KOPT-K1 (cell line): ENCODE measurements at regions not wholly inside any gene's neighbourhood (a gene's known extent, or its start where the extent isn't known, plus 50 kb on each side); places are given as distances from the start of the nearest gene placed in this dataset.
"Not testable (repeated sequence)": the region's sequence is repeated elsewhere in the genome, so short reads cannot be mapped to it uniquely, and the experiment has no call there.

Source experiments
- H3K27ac ChIP-seq: fragments of 200-600 bp; sonication (generic); 2 replicates; pipeline ENCODE4 v1.5.1; 2016; ENCODE audit warnings: antibody characterized with exemption, mild to moderate bottlenecking, low read depth, low read length; ENCODE audit not compliant: poor library complexity, severe bottlenecking
- H3K36me3 ChIP-seq: fragments of 200-600 bp; sonication (generic); 2 replicates; pipeline ENCODE4 v1.5.1; 2017; ENCODE audit warnings: antibody characterized with exemption, mild to moderate bottlenecking, low read length, moderate library complexity; ENCODE audit not compliant: insufficient read depth
- H3K9me3 ChIP-seq: fragments of 200-600 bp; sonication (generic); 2 replicates; pipeline ENCODE4 v1.5.1; 2017; ENCODE audit warnings: antibody characterized with exemption, low read length, mild to moderate bottlenecking; ENCODE audit not compliant: insufficient read depth, poor library complexity, severe bottlenecking

DNA sequence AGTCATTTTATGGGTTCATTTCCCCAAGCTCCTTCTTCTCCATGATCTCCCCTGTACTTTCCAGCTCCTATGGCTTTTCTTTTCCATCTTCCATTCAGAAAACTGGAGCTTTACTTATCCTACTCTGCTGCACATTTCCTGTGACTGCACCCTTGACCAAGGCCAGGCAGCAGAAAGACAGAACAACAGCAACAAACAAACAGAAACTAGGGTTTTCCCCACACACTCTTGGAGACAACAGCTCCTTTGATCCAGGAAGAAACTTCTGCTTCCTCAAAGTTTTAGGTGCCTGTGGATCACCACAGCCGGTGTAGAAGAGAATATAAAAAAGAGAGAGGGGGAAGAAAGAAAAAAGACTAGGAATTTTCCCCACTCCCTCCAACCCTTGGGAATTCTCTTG, 342.3 kb upstream of the CFAP20DC start:
- Histone ChIP-seq H3K9me3 (no peaks in the 10 kb centered on the region), H3K36me3 (no peaks in the 10 kb centered on the region), H3K27ac (no peak overlapping the region)

DNA sequence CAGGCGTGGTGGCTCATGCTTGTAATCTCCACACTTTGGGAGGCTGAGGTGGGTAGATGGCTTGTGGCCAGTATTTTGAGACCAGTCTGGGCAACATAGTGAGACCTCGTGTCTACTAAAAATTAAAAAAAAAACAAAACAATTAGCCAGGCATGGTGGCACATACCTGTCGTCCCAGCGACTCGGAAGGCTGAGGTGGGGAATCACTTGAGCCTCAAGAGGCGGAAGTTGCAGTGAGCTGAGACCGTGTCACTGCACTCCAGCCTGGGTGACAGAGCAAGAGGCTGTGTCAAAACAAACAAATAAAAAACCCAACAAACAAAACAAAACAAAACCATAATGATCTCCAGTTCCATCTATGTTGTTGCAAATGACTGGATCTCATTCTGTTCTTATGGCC, 341.3 kb upstream of the CFAP20DC start:
- Histone ChIP-seq H3K9me3 (no peaks in the 10 kb centered on the region), H3K36me3 (no peaks in the 10 kb centered on the region), H3K27ac (no peak overlapping the region)

DNA sequence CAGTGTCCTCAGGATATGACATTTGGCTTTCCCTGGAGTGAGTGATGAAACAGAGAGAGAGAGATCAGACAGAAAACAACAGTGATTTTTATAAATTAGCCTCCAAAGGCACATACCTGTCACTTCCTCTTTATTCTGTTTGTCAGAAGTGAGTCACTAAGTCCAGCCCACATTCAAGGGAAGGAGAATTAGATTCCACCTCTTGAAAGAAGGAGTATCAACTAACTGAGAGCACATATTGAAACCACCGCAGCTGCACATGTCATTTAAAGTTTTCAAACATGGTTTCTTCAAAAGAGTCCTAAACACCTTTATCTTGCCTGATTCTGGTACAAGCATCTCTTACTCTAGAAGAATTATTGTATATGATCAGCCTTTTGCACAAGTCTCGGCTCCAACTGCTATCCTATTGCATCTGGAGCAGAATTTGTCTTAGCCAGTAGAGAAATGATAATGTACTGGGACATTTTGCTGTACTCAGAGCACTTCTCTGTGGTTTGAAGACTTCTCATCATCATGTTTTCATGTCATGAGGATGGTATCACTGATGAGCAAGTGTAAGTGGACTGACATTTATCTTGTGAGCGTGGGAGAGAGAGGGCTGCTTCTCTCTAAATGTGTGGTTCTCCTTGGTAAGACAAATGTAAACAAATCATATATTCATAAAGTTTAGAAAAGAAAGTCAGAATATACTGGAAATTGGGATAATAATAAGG, 338.9 kb upstream of the CFAP20DC start:
- Histone ChIP-seq H3K9me3 (no peaks in the 10 kb centered on the region), H3K36me3 (no peaks in the 10 kb centered on the region), H3K27ac (no peak overlapping the region)

DNA sequence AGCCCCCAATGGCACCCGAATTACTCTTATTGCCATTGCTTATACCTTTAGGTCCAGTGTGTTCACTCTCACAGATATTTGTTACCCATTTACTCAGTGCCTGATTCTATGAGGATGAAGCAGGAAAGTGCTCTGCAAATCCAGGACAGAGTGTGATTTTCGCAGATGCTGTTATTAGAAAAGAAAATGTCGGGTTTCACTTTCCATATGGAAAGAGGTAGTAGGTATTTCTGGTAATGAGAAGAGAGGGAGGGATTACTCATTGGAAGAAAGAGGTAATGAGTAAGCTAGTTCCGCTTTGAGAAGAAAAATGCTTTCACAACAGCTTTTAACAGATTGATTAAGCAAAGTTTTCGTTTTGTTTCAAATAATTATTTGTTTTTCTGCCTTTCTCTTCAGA, 336.3 kb upstream of the CFAP20DC start:
- Histone ChIP-seq H3K9me3 (no peaks in the 10 kb centered on the region), H3K27ac (no peak overlapping the region)

DNA sequence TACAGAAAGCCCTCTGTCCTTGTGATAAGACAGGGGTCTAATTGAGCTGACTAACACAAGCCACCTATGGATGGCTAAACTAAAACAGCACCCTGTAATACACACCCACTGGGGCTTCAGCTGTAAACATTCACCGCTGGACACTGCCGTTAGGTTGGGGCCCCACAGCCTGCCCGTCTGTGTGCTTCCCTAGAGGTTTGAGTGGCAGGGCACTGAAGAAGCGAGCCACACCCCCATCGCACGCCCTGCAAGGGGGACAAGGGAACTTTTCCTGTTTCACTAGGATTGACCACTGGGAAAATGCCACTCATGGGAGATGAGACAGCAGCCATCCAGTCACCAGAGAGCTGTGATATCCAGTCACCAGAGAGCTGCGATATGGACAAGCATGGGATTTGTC, 335.7 kb upstream of the CFAP20DC start:
- Histone ChIP-seq H3K27ac (no peak overlapping the region), H3K9me3 (no peaks in the 10 kb centered on the region), H3K36me3 (no peaks in the 10 kb centered on the region)

More for the DNA sequence above, 336.3 kb upstream of the CFAP20DC start:
- no peaks in the 10 kb centered on the region for H3K36me3 ChIP-seq

DNA sequence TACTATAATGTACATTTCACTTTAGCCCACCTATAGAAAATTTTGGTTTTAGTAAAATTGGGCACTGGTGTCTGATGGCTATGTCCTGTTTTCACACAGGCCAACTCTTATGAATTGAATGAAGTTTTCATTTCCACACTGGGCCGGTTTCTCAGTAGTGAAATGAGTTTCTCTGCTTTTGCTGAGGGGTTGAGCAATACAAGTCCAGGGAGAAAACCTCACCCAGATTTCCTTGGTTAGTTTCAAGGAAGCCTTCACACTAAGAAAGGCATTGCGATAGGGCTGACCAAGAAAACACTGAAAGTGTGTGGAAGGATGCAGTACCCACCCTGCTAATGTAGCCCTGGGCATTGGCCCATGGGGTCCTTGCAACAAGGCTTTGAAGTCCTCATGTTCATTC, 331.5 kb upstream of the CFAP20DC start:
- Histone ChIP-seq H3K27ac (no peak overlapping the region), H3K9me3 (no peaks in the 10 kb centered on the region), H3K36me3 (no peaks in the 10 kb centered on the region)

DNA sequence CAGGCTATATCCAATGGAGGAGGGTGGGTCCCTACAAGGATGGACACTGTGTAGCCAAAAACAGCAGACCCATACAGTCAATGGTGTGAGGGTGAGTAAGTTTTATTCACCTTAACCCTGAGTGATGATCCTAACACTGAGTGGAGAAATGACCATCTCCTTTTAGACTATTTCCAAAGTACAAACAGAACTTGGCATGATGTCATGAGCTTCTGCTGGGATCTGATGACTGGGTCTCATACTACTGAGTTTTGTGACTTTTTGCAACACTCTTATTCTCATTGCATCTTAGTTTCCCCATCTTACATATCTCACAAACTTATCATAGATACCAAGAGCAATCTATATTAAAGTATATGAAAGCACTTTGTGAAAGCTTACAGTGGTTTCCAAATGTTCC, 330.3 kb upstream of the CFAP20DC start:
- no peaks in the 10 kb centered on the region for H3K9me3 ChIP-seq

DNA sequence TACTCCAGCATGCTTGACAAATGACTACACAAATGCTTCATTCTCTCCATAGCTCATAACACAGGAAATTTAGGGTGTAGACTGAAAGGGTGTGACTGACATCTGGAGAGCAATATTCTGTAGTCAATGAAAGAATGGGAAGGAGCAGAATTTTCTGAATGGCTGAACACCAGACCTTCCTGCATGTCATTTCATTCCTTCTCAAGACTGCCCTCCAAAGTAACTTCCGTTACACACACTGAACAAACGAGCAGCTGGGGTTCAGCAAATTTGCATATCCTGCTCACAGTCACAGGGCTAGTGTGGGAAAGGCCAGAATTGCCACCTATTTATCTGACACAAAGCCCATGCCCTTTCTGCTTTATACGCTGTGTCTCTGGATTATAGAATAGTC, 325.0 kb upstream of the CFAP20DC start:
- no peaks in the 10 kb centered on the region for H3K9me3 ChIP-seq
- H3K36me3 ChIP-seq: no peaks in the 10 kb centered on the region
- H3K27ac ChIP-seq: no peak overlapping the region

More for the DNA sequence above, 330.3 kb upstream of the CFAP20DC start:
- Histone ChIP-seq H3K36me3 (no peaks in the 10 kb centered on the region), H3K27ac (no peak overlapping the region)

DNA sequence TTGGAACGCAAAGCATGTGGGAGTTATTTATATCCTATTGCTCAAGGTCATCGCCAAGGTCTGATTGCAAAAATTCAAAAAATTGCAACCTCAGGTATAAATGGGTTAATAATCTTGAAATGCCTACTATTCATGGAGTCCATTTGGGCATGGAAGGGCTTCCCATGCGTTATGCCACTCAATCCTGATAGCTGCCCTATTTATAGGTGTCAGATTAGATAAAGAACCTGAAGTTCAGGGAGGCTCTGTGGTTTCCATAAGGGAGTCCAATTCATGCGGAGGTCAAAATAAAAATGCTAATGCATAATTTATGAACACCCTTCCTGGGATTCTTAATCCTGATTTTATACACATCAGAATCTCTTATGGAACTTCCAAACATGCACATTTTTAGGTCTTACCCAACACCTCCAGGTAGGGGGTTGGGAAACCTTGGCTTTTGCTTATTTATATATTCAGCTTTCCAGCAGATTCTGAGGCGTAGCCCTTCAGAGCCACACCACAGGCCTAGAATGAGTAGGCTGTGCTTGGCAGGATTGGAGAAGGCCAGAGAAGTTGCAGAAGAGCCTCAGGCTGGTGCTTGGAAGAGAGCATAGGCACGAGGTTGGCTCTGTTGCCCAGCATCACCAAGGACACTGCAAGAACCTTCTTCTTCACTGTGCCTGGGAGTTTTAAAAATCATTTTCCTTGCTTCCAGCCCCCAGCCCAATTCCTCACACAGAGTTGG, 324.4 kb upstream of the CFAP20DC start:
- Histone ChIP-seq H3K9me3 (no peaks in the 10 kb centered on the region), H3K27ac (no peak overlapping the region), H3K36me3 (no peaks in the 10 kb centered on the region)

DNA sequence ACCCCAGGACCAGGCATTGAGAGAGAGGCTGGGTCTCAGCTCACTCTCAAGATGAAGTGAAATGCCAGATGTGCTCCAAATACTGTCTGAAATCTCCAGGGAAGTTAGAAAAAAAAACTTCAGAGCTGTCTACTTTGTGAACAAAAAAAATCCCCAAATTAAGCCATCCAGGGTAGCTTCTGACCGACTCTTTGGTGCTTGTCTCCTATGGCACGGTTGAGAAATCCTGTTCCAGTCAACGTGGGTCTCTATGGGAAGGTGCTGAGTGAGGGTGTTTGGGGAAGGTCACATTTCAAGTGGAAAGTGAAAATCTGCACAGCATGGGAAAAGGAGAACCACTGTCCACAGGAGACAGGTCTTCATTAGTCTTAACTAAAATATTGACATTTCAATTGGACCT, 322.5 kb upstream of the CFAP20DC start:
- Histone ChIP-seq H3K36me3 (no peaks in the 10 kb centered on the region), H3K9me3 (no peaks in the 10 kb centered on the region), H3K27ac (no peak overlapping the region)

DNA sequence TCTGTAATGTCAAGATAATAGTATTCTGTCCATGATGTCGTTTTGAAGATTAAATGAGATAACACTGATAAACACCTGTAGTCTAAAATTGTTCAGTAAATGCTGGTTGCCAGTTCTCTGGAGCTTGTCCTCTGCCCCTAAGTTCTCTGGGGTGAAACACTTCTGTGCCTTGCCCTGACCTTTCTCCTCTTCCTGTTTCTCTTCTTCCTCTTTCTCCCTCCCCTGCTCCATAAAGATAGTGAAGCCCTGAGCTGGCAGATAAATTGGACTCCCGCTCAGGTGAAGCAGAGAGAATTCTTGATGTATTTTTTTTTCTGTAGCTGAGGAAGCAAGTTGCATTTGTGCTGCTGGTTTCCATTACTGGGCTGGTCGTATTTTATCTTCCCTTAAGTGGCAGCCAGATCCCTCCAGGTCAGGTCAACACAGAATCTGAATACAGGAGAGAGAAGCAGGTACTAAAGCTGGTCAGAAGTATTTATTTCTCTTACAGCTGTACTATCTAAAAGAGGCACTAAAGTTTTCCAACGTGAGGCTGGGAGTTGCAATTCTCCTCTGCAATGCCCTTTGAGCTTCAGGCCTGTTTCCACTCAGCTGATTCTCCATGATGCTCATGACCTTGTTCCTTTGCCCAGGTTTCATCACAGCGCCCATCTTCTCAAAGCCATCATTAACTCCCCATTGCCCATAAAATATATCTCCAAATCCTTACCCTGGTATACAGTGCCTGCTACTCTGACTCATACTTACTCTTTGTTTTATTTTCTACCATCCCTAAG, 319.3 kb upstream of the CFAP20DC start:
- no peaks in the 10 kb centered on the region for H3K9me3 ChIP-seq
- H3K36me3 ChIP-seq: no peaks in the 10 kb centered on the region
- H3K27ac ChIP-seq: no peak overlapping the region

DNA sequence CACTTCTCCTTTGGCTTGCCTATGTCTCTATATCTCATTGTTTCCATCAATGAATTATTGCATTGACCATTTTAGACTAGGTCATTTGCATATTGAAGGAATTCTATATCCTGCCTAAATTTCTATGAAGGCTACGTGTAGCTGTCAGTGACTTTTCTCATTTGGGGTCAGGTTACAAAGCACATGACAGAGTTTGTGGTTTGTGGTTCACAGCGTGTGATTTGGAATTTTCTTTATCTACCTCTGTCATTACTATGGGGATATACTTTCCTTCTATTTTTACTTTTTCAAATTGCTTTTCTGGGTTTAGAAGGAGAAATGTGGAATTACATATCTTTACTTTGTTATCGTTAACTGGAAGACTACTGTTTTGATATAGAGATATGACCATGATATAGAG, 317.3 kb upstream of the CFAP20DC start:
- Histone ChIP-seq H3K36me3 (no peaks in the 10 kb centered on the region), H3K27ac (no peak overlapping the region), H3K9me3 (no peaks in the 10 kb centered on the region)

DNA sequence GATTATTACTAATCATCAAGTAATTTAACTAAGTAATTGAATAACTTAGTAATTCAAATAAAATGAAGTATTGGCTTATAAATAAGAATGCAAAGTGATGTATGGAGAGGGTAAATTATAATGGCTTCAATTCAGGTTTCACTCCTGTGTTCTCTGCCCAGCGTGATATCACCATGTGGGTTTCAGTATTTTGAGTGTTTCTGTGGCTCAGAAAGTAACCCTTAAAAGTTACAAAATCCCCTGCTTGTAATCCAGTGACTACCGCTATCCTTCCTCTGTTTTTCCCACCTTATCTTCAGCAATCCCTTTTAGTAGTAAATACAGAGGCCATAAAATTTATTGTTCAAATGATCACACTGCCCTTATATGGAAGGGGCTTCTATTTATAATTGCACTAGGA, 316.4 kb upstream of the CFAP20DC start:
- Histone ChIP-seq H3K36me3 (no peaks in the 10 kb centered on the region), H3K9me3 (no peaks in the 10 kb centered on the region), H3K27ac (no peak overlapping the region)

DNA sequence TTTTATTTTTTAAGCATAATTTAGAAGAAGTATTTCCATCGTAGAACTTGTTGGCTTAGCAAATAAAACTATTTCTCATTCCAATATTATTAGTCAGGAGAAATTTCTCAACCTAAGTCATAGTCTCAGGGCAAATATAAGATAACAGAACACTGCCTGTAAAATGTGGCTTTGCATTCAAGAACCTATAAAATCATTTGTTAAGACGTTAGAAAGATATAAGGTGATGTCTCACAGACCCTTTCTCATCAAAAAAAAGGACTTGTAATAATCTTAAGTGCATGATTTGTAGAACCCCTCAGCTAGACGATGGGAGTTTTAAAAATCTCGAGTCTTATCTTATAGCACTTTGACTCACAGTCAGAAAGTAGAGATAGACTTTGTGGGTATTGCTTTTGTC, 314.7 kb upstream of the CFAP20DC start:
- Histone ChIP-seq H3K27ac (no peak overlapping the region), H3K9me3 (peaks cover 8% of the 10 kb centered on the region), H3K36me3 (no peaks in the 10 kb centered on the region)

DNA sequence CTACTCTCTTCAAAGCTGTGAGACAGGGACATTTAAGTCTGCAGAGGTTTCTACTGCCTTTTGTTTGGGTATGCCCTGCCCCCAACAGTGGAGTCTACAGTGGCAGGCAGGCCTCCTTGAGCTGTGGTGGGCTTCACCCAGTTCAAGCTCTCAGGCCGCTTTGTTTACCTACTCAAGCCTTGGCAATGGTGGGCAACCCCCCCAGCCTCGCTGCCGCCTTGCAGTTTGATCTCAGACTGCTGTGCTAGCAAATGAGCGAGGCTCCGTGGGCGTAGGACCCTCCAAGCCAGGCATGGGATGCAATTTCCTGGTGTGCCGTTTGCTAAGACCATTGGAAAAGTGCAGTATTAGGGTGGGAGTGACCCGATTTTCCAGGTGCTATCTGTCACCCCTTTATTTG, 310.5 kb upstream of the CFAP20DC start:
- not testable (repeated sequence) for H3K9me3 ChIP-seq, H3K36me3 ChIP-seq, H3K27ac ChIP-seq
